NOMO-1 (cell line): ENCODE measurements at regions not wholly inside any gene's neighbourhood (a gene's known extent, or its start where the extent isn't known, plus 50 kb on each side); places are given as distances from the start of the nearest gene placed in this dataset.

Experiments used
- DNase-seq, 2 experiments: peaks; one replicate each; lab custom pipeline; 2025; ENCODE audit not compliant: unreplicated experiment in 2 of 2; lab: John Stamatoyannopoulos, UW

- no peak for DNase-seq
These were observed 166.0 kb upstream of the MDFIC start for GRCh38 chr7:114755856-114756255.

- peak in 1 of 2 experiments; percentile 19 for DNase-seq
These were observed 163.2 kb upstream of the MDFIC start for GRCh38 chr7:114758661-114759227.

GRCh38 chr7:114759347-114760062 lies 162.4 kb upstream of the MDFIC start:
- peak in 1 of 2 experiments; percentile 13 for DNase-seq

- DNase-seq: no peak
These were observed 161.4 kb upstream of the MDFIC start for GRCh38 chr7:114760477-114760876.

GRCh38 chr7:114761973-114762372 lies 159.9 kb upstream of the MDFIC start:
- no peak for DNase-seq

GRCh38 chr7:114765331-114766040 lies 156.4 kb upstream of the MDFIC start:
- DNase-seq: no peak

- no peak for DNase-seq
These were observed 155.9 kb upstream of the MDFIC start for GRCh38 chr7:114766041-114766356.

- DNase-seq: no peak
These were observed 144.6 kb upstream of the MDFIC start for GRCh38 chr7:114777288-114777687.

GRCh38 chr7:114783508-114783907 lies 138.4 kb upstream of the MDFIC start:
- DNase-seq: no peak

GRCh38 chr7:114784177-114784576 lies 137.7 kb upstream of the MDFIC start:
- DNase-seq: no peak

- DNase-seq: no peak
These were observed 137.1 kb upstream of the MDFIC start for GRCh38 chr7:114784746-114785145.

GRCh38 chr7:114785496-114785895 lies 136.4 kb upstream of the MDFIC start:
- DNase-seq: no peak

GRCh38 chr7:114786455-114786854 lies 135.4 kb upstream of the MDFIC start:
- DNase-seq: no peak

GRCh38 chr7:114787556-114787955 lies 134.3 kb upstream of the MDFIC start:
- DNase-seq: no peak

GRCh38 chr7:114788706-114789105 lies 133.2 kb upstream of the MDFIC start:
- no peak for DNase-seq

GRCh38 chr7:114789161-114789560 lies 132.7 kb upstream of the MDFIC start:
- no peak for DNase-seq

GRCh38 chr7:114789871-114790311 lies 132.0 kb upstream of the MDFIC start:
- no peak for DNase-seq

GRCh38 chr7:114790521-114790920 lies 131.4 kb upstream of the MDFIC start:
- DNase-seq: no peak

GRCh38 chr7:114791771-114792170 lies 130.1 kb upstream of the MDFIC start:
- no peak for DNase-seq

- DNase-seq: no peak
These were observed 128.6 kb upstream of the MDFIC start for GRCh38 chr7:114793155-114793845.

- DNase-seq: no peak
These were observed 126.4 kb upstream of the MDFIC start for GRCh38 chr7:114795475-114795874.
